ENCODE measurements at regions not wholly inside any gene's neighbourhood (a gene's known extent, or its start where the extent isn't known, plus 50 kb on each side); places are given as distances from the start of the nearest gene placed in this dataset.
"Not testable (repeated sequence)": the region's sequence is repeated elsewhere in the genome, so short reads cannot be mapped to it uniquely, and the experiment has no call there.

GRCh38 chr15:38769492-38769891 is 204.9 kb upstream of the RASGRP1 start (continued):
- no peak for TF ChIP-seq KDM5A (IDR thresholded peaks at IDR 0.05; ENCODE audit: low read length)
- TF ChIP-seq RAD21 (IDR thresholded peaks at IDR 0.05 in 1 of 2, conservative IDR thresholded peaks at IDR 0.05 in 1 of 2; ENCODE audit: low read depth in 2 of 2, low read length in 2 of 2) = no peak

- H3K27ac ChIP-seq (ENCODE audit: low read depth, low read length); H3K18ac ChIP-seq (ENCODE audit: extremely low read depth, low read length); H2AFZ ChIP-seq (ENCODE audit: low read length); H3K36me3 ChIP-seq (ENCODE audit: control insufficient read depth in 2 of 4, insufficient read depth in 4 of 4, low read length in 3 of 4); H3K4me3 ChIP-seq (ENCODE audit: extremely low read depth in 1 of 4, insufficient read depth in 2 of 4, low read depth in 3 of 4, low read length in 4 of 4); H3K79me2 ChIP-seq (ENCODE audit: control insufficient read depth in 1 of 2, insufficient read depth in 2 of 2, low read length in 2 of 2); H2BK20ac ChIP-seq (ENCODE audit: low read length); H3K9me3 ChIP-seq (ENCODE audit: insufficient read depth in 2 of 2, low read depth in 1 of 2, low read length in 1 of 2); H2BK120ac ChIP-seq (replicated peaks; ENCODE audit: low read depth, low read length); H2BK15ac ChIP-seq (ENCODE audit: low read length); H3K23me2 ChIP-seq (ENCODE audit: low read depth, low read length); H2AK5ac ChIP-seq (ENCODE audit: low read depth, low read length); H3K14ac ChIP-seq (ENCODE audit: insufficient read length); H4K20me1 ChIP-seq (replicated peaks in 1 of 2; ENCODE audit: control insufficient read depth in 1 of 2, insufficient read depth in 2 of 2, low read length in 2 of 2); H2BK5ac ChIP-seq (ENCODE audit: low read depth, low read length); FAIRE-seq; DNase-seq (ENCODE audit: low read depth in 1 of 2, low spot score in 2 of 2); H3K4ac ChIP-seq (replicated peaks; ENCODE audit: insufficient read length, low read depth, low read length); H3K27me3 ChIP-seq (replicated peaks in 1 of 4; ENCODE audit: control insufficient read depth in 3 of 4, extremely low read depth in 1 of 4, insufficient read depth in 3 of 4, low read length in 3 of 4); H2BK12ac ChIP-seq (ENCODE audit: low read depth, low read length); H3K4me2 ChIP-seq (ENCODE audit: insufficient read depth in 1 of 2, low read depth in 2 of 2, low read length in 2 of 2); CTCF ChIA-PET (ENCODE audit: partially characterized antibody); H3K79me1 ChIP-seq (ENCODE audit: low read depth, low read length); H4K8ac ChIP-seq (ENCODE audit: extremely low read depth, insufficient read depth, low read length); H4K91ac ChIP-seq (replicated peaks; ENCODE audit: insufficient read length, low read length); H3K4me1 ChIP-seq (replicated peaks in 1 of 4; ENCODE audit: control insufficient read depth in 3 of 4, insufficient read depth in 4 of 4, low read length in 3 of 4); H3K23ac ChIP-seq (ENCODE audit: insufficient read length); H3K56ac ChIP-seq (replicated peaks; ENCODE audit: insufficient read length, low read depth, low read length); H4K5ac ChIP-seq (ENCODE audit: insufficient read length, low read depth, low read length); H3K9ac ChIP-seq (replicated peaks in 1 of 4; ENCODE audit: extremely low read depth in 1 of 4, low read depth in 3 of 4, low read length in 3 of 4); POLR2A ChIA-PET (ENCODE audit: partially characterized antibody): not testable (repeated sequence)
- WGBS, 2 experiments (ENCODE audit: extremely low coverage in 1 of 2, insufficient coverage in 1 of 2, insufficient read length in 1 of 2, insufficient replicate concordance in 2 of 2, low coverage in 1 of 2, low lambda C conversion rate in 2 of 2, missing lambda C conversion rate in 1 of 2) = 100% methylated on average over 2 of the region's 2 CpGs; no CpG with 5 or more reads in 1 of the 2 experiments
Measured at GRCh38 chr15:38774076-38774475, 209.5 kb upstream of the RASGRP1 start.
